Osteocyte (in vitro differentiated cells): ENCODE measurements at regions not wholly inside any gene's neighbourhood (a gene's known extent, or its start where the extent isn't known, plus 50 kb on each side); places are given as distances from the start of the nearest gene placed in this dataset.

Experiments
- DNase-seq: peaks from one replicate; pipeline ENCODE4 v3.0.0; 2021; ENCODE audit warnings: mixed read lengths; ENCODE audit not compliant: unreplicated experiment; ENCODE audit errors: extremely low spot score
- H3K27ac Mint-ChIP-seq: one replicate; pipeline ENCODE4 v1.8.0; 2021; ENCODE audit warnings: mild to moderate bottlenecking, mixed read lengths; ENCODE audit not compliant: unreplicated experiment
- H3K27me3 Mint-ChIP-seq: one replicate; pipeline ENCODE4 v1.8.0; 2021; ENCODE audit warnings: mixed read lengths; ENCODE audit not compliant: unreplicated experiment
- H3K36me3 Mint-ChIP-seq: one replicate; pipeline ENCODE4 v1.8.0; 2021; ENCODE audit warnings: mixed read lengths; ENCODE audit not compliant: unreplicated experiment
- H3K4me1 Mint-ChIP-seq: one replicate; pipeline ENCODE4 v1.8.0; 2021; ENCODE audit warnings: mixed read lengths; ENCODE audit not compliant: unreplicated experiment
- H3K4me3 Mint-ChIP-seq: one replicate; pipeline ENCODE4 v1.8.0; 2021; ENCODE audit warnings: mild to moderate bottlenecking, moderate library complexity, mixed read lengths; ENCODE audit not compliant: unreplicated experiment
- H3K9me3 Mint-ChIP-seq: one replicate; pipeline ENCODE4 v1.8.0; 2021; ENCODE audit warnings: mixed read lengths; ENCODE audit not compliant: unreplicated experiment
- CTCF ChIP-seq: fragments of 200-600 bp; sonication (generic); IDR thresholded peaks from 2 replicates; pipeline ENCODE4 v1.5.0; 2021; ENCODE audit warnings: antibody characterized with exemption, mild to moderate bottlenecking, moderate library complexity

- Mint-ChIP-seq H3K27me3 (no peaks in the 10 kb centered on the region), H3K36me3 (no peaks in the 10 kb centered on the region), H3K27ac (no peak overlapping the region), H3K4me3 (no peak overlapping the region), H3K9me3 (peaks cover 7% of the 10 kb centered on the region), H3K4me1 (no peaks in the 10 kb centered on the region)
- no peak for TF ChIP-seq CTCF
- DNase-seq: no peak
These were observed 83.0 kb upstream of the FAM174A start for GRCh38 chr5:100452126-100452525.

- H3K27me3 Mint-ChIP-seq: no peaks in the 10 kb centered on the region
- peaks cover 7% of the 10 kb centered on the region for H3K9me3 Mint-ChIP-seq
- H3K4me1 Mint-ChIP-seq: peaks cover 2% of the 10 kb centered on the region
- no peak overlapping the region for H3K27ac Mint-ChIP-seq
- no peak for TF ChIP-seq CTCF
- H3K36me3 Mint-ChIP-seq: no peaks in the 10 kb centered on the region
- H3K4me3 Mint-ChIP-seq: no peak overlapping the region
- DNase-seq: no peak
These were observed 87.1 kb upstream of the FAM174A start for GRCh38 chr5:100448111-100448528.

- Mint-ChIP-seq H3K9me3 (peaks cover 7% of the 10 kb centered on the region), H3K4me3 (no peak overlapping the region), H3K36me3 (no peaks in the 10 kb centered on the region)
These were observed 88.2 kb upstream of the FAM174A start for GRCh38 chr5:100446879-100447430.

GRCh38 chr5:100444961-100445360 lies 90.2 kb upstream of the FAM174A start:
- Mint-ChIP-seq H3K27ac (no peak overlapping the region), H3K27me3 (no peaks in the 10 kb centered on the region), H3K4me1 (peaks cover 2% of the 10 kb centered on the region), H3K4me3 (no peak overlapping the region), H3K9me3 (no peaks in the 10 kb centered on the region), H3K36me3 (no peaks in the 10 kb centered on the region)
- no peak for TF ChIP-seq CTCF
- no peak for DNase-seq

More at GRCh38 chr5:100446879-100447430, 88.2 kb upstream of the FAM174A start:
- H3K27me3 Mint-ChIP-seq: no peaks in the 10 kb centered on the region
- DNase-seq: no peak
- peaks cover 2% of the 10 kb centered on the region for H3K4me1 Mint-ChIP-seq
- TF ChIP-seq CTCF: no peak
- no peak overlapping the region for H3K27ac Mint-ChIP-seq

GRCh38 chr5:100434815-100435214 lies 100.4 kb upstream of the FAM174A start:
- DNase-seq: no peak
- TF ChIP-seq CTCF: no peak
- Mint-ChIP-seq H3K4me1 (no peaks in the 10 kb centered on the region), H3K27ac (no peak overlapping the region), H3K4me3 (no peak overlapping the region), H3K36me3 (no peaks in the 10 kb centered on the region), H3K9me3 (no peaks in the 10 kb centered on the region), H3K27me3 (peaks cover 19% of the 10 kb centered on the region)
